Nucleus accumbens (tissue), 56 donors: ENCODE measurements at regions not wholly inside any gene's neighbourhood (a gene's known extent, or its start where the extent isn't known, plus 50 kb on each side); places are given as distances from the start of the nearest gene placed in this dataset.

Experiments
- DNase-seq, 56 donors: peaks; one replicate each; lab custom pipeline; 2025; lab: John Stamatoyannopoulos, UW

- DNase-seq = no peak
Observed at GRCh38 chr9:115208501-115208900, 90.5 kb upstream of the TNC start.

GRCh38 chr9:115209601-115210306 lies 91.8 kb upstream of the TNC start:
- DNase-seq = no peak

- DNase-seq = no peak
Observed at GRCh38 chr9:115210699-115211098, 92.7 kb upstream of the TNC start.

- DNase-seq = no peak
Observed at GRCh38 chr9:115211413-115212124, 93.6 kb upstream of the TNC start.

- no peak for DNase-seq
Observed at GRCh38 chr9:115212125-115212605, 94.2 kb upstream of the TNC start.

- no peak for DNase-seq
Observed at GRCh38 chr9:115212832-115213231, 94.9 kb upstream of the TNC start.

GRCh38 chr9:115213818-115214334 lies 95.9 kb upstream of the TNC start:
- DNase-seq = no peak

GRCh38 chr9:115216873-115217272 lies 98.9 kb upstream of the TNC start:
- no peak for DNase-seq

GRCh38 chr9:115220319-115221005 lies 102.5 kb upstream of the TNC start:
- peak in 4 of 56 donors; percentile 3 to 45 (median 6) for DNase-seq

GRCh38 chr9:115223471-115223870 lies 105.5 kb upstream of the TNC start:
- DNase-seq = no peak

GRCh38 chr9:115225459-115226116 lies 107.6 kb upstream of the TNC start:
- DNase-seq = peak in 44 of 56 donors; percentile 1 to 72 (median 30)

GRCh38 chr9:115226152-115226551 lies 108.2 kb upstream of the TNC start:
- no peak for DNase-seq

- no peak for DNase-seq
Observed at GRCh38 chr9:115229496-115229895, 111.5 kb upstream of the TNC start.

- DNase-seq = no peak
Observed at GRCh38 chr9:115230924-115231515, 113.1 kb upstream of the TNC start.

- no peak for DNase-seq
Observed at GRCh38 chr9:115232181-115232774, 114.3 kb upstream of the TNC start.

GRCh38 chr9:115234094-115234493 lies 116.1 kb upstream of the TNC start:
- DNase-seq = no peak

GRCh38 chr9:115235221-115235620 lies 117.3 kb upstream of the TNC start:
- no peak for DNase-seq

- no peak for DNase-seq
Observed at GRCh38 chr9:115237385-115237998, 119.5 kb upstream of the TNC start.

- no peak for DNase-seq
Observed at GRCh38 chr9:115240676-115241075, 122.7 kb upstream of the TNC start.
